ENCODE measurements at regions not wholly inside any gene's neighbourhood (a gene's known extent, or its start where the extent isn't known, plus 50 kb on each side); places are given as distances from the start of the nearest gene placed in this dataset.

- Histone ChIP-seq H2BK15ac (ENCODE audit: low read depth, poor library complexity, severe bottlenecking) (no peak overlapping the region), H3K27ac (ENCODE audit: low read length, poor library complexity, severe bottlenecking) (no peak overlapping the region), H3K36me3 (ENCODE audit: control insufficient read depth in 1 of 2, insufficient read depth in 2 of 2, low read depth in 1 of 2, low read length in 2 of 2) (no peaks in the 10 kb centered on the region), H3K18ac (ENCODE audit: low read depth in 1 of 2, low read length in 2 of 2) (no peak overlapping the region), H2AFZ (ENCODE audit: low read depth, low read length) (no peak overlapping the region), H3K23ac (ENCODE audit: low read length in 2 of 2) (no peak overlapping the region), H2BK12ac (ENCODE audit: low read length in 2 of 2) (no peak overlapping the region), H4K91ac (ENCODE audit: low read length) (no peak overlapping the region), H3K9me3 (ENCODE audit: control insufficient read depth, low read length) (peaks cover 5% of the 10 kb centered on the region), H3K4me1 (ENCODE audit: control insufficient read depth, insufficient read depth, low read depth, low read length) (no peaks in the 10 kb centered on the region), H3K4me2 (ENCODE audit: low read length, poor library complexity, severe bottlenecking) (no peak overlapping the region), H3K4me3 (ENCODE audit: insufficient read depth in 1 of 2, low read depth in 1 of 2, low read length in 2 of 2) (no peak overlapping the region), H2BK120ac (ENCODE audit: low read depth, low read length) (no peak overlapping the region), H3K79me1 (replicated peaks; ENCODE audit: low read length, poor library complexity, severe bottlenecking) (no peaks in the 10 kb centered on the region), H2BK5ac (ENCODE audit: low read depth, low read length, poor library complexity, severe bottlenecking) (no peak overlapping the region), H3K9ac (ENCODE audit: low read length) (no peak overlapping the region), H3K14ac (ENCODE audit: low read length in 2 of 2) (no peak overlapping the region), H3K4ac (ENCODE audit: low read depth in 1 of 2, low read length in 2 of 2) (no peak overlapping the region), H2AK5ac (ENCODE audit: low read length, severe bottlenecking) (no peak overlapping the region), H3K27me3 (ENCODE audit: control insufficient read depth in 1 of 2, insufficient read depth in 1 of 2, low read length in 2 of 2) (no peaks in the 10 kb centered on the region), H4K8ac (ENCODE audit: low read length) (no peak overlapping the region)
- WGBS, result no CpG with 5 or more reads among the region's 1 CpG
- no peak for DNase-seq
These were observed 118.6 kb upstream of the VCX3B start for GRCh38 chrX:8346060-8346459.

DNA sequence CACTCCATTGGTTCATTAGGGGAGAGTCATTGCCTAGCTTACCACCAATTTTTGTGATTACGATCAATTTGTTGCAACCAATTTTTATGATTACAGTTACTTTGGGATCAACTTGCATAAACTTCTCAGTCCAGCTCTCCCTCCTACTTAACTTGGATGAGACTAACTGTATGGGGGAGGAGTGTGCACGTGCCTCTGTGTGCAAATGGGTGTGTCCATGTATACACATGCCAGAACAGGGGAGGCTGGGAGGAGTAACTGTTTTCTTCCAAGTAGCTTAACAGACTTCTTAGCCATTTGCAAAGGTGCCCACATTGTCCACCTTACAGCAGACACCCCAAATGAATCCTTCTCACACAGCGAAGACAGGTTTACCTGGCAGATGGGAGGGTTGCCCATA is 117.7 kb upstream of the VCX3B start:
- Histone ChIP-seq H2AK5ac (ENCODE audit: low read length, severe bottlenecking) (no peak overlapping the region), H2BK12ac (ENCODE audit: low read length in 2 of 2) (no peak overlapping the region), H2BK15ac (ENCODE audit: low read depth, poor library complexity, severe bottlenecking) (no peak overlapping the region), H3K79me1 (replicated peaks; ENCODE audit: low read length, poor library complexity, severe bottlenecking) (no peaks in the 10 kb centered on the region), H3K18ac (ENCODE audit: low read depth in 1 of 2, low read length in 2 of 2) (no peak overlapping the region), H3K9me3 (ENCODE audit: control insufficient read depth, low read length) (peaks cover 5% of the 10 kb centered on the region), H3K14ac (ENCODE audit: low read length in 2 of 2) (no peak overlapping the region), H4K8ac (ENCODE audit: low read length) (no peak overlapping the region), H3K27me3 (ENCODE audit: control insufficient read depth in 1 of 2, insufficient read depth in 1 of 2, low read length in 2 of 2) (no peaks in the 10 kb centered on the region), H3K27ac (ENCODE audit: low read length, poor library complexity, severe bottlenecking) (no peak overlapping the region), H3K4me3 (ENCODE audit: insufficient read depth in 1 of 2, low read depth in 1 of 2, low read length in 2 of 2) (no peak overlapping the region), H3K9ac (ENCODE audit: low read length) (no peak overlapping the region), H3K4ac (ENCODE audit: low read depth in 1 of 2, low read length in 2 of 2) (no peak overlapping the region), H2AFZ (ENCODE audit: low read depth, low read length) (no peak overlapping the region), H2BK5ac (ENCODE audit: low read depth, low read length, poor library complexity, severe bottlenecking) (no peak overlapping the region), H3K36me3 (ENCODE audit: control insufficient read depth in 1 of 2, insufficient read depth in 2 of 2, low read depth in 1 of 2, low read length in 2 of 2) (no peaks in the 10 kb centered on the region), H3K4me1 (ENCODE audit: control insufficient read depth, insufficient read depth, low read depth, low read length) (no peaks in the 10 kb centered on the region), H3K4me2 (ENCODE audit: low read length, poor library complexity, severe bottlenecking) (no peak overlapping the region), H3K23ac (ENCODE audit: low read length in 2 of 2) (no peak overlapping the region), H4K91ac (ENCODE audit: low read length) (no peak overlapping the region), H2BK120ac (ENCODE audit: low read depth, low read length) (no peak overlapping the region)
- DNase-seq, result no peak
- 93% methylated on average over 1 of the region's 3 CpGs for WGBS

DNA sequence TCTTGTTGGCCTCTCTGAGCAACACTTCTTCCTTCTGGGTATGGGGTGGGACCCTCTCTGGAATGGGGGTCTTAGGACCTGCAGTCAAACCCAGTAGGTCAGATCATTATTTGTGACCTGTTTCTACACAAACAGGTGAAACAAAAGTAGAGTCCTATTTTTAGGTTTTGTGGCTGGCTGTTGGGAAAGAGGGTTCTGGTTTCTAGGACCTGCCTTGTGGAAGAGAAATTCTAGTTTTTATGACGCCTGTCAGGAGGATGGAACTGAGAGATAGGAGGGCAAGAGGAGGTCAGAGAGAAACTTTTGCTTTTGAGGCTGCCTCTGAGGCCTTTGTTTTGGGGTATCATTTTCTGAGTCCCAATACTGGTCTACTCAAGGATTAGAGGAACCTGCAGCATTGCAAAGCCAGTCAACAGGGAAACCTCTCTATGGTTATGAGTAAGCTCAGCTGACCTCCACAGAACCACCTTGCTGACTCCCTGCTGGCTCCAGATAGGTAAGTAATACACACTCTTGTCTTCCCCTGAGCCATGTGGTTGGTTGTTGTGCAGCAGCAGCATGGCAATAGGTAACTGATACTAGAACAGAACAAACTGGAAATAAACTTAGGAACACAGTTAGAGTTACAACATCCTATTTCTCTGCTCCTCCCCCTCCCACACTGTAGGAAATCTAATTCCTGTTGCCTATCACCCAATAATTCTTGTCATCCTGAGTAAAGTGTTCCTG is 114.7 kb upstream of the VCX3B start:
- H3K27me3 ChIP-seq (ENCODE audit: control insufficient read depth in 1 of 2, insufficient read depth in 1 of 2, low read length in 2 of 2), result no peaks in the 10 kb centered on the region
- no peak overlapping the region for H3K14ac ChIP-seq (ENCODE audit: low read length in 2 of 2)
- H3K4me3 ChIP-seq (ENCODE audit: insufficient read depth in 1 of 2, low read depth in 1 of 2, low read length in 2 of 2), result no peak overlapping the region
- no peak overlapping the region for H2AFZ ChIP-seq (ENCODE audit: low read depth, low read length)
- H3K4ac ChIP-seq (ENCODE audit: low read depth in 1 of 2, low read length in 2 of 2), result no peak overlapping the region
- H2BK120ac ChIP-seq (ENCODE audit: low read depth, low read length), result no peak overlapping the region
- H2BK5ac ChIP-seq (ENCODE audit: low read depth, low read length, poor library complexity, severe bottlenecking), result no peak overlapping the region
- H3K9ac ChIP-seq (ENCODE audit: low read length), result no peak overlapping the region
- no peaks in the 10 kb centered on the region for H3K36me3 ChIP-seq (ENCODE audit: control insufficient read depth in 1 of 2, insufficient read depth in 2 of 2, low read depth in 1 of 2, low read length in 2 of 2)
- H3K4me2 ChIP-seq (ENCODE audit: low read length, poor library complexity, severe bottlenecking), result no peak overlapping the region
- H2BK12ac ChIP-seq (ENCODE audit: low read length in 2 of 2), result no peak overlapping the region
- H4K8ac ChIP-seq (ENCODE audit: low read length), result no peak overlapping the region
- no peak overlapping the region for H2BK15ac ChIP-seq (ENCODE audit: low read depth, poor library complexity, severe bottlenecking)
- no peaks in the 10 kb centered on the region for H3K79me1 ChIP-seq (replicated peaks; ENCODE audit: low read length, poor library complexity, severe bottlenecking)
- H3K27ac ChIP-seq (ENCODE audit: low read length, poor library complexity, severe bottlenecking), result no peak overlapping the region
- no peaks in the 10 kb centered on the region for H3K4me1 ChIP-seq (ENCODE audit: control insufficient read depth, insufficient read depth, low read depth, low read length)
- no peak for DNase-seq
- H4K91ac ChIP-seq (ENCODE audit: low read length), result no peak overlapping the region
- H2AK5ac ChIP-seq (ENCODE audit: low read length, severe bottlenecking), result no peak overlapping the region
- H3K18ac ChIP-seq (ENCODE audit: low read depth in 1 of 2, low read length in 2 of 2), result no peak overlapping the region
- WGBS, result 62% methylated on average over 1 of the region's 1 CpG
- no peak overlapping the region for H3K23ac ChIP-seq (ENCODE audit: low read length in 2 of 2)
- H3K9me3 ChIP-seq (ENCODE audit: control insufficient read depth, low read length), result peaks cover 5% of the 10 kb centered on the region

DNA sequence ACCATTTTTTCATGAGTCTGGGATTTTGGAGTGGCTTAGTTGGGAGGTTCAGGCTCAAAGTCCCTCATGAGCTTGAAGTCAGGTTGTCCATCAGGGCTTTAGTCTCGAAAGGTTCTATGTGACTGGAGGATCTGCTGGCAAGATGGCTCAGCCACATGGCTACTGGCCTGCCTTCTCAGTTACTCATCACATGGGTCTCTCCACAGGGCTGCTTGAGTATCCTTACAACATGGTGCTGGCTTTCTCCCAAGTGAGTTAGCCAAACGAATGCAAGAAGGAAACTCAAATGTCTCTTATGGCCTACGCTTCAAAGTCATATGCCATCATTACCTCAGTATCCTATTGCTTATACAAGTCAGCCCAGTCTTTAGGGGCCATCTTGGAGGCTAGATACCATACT is 106.3 kb upstream of the VCX3B start:
- H3K9me3 ChIP-seq (ENCODE audit: control insufficient read depth, low read length), result peaks cover 16% of the 10 kb centered on the region
- H3K18ac ChIP-seq (ENCODE audit: low read depth in 1 of 2, low read length in 2 of 2), result no peak overlapping the region
- no peak overlapping the region for H4K8ac ChIP-seq (ENCODE audit: low read length)
- no peak overlapping the region for H2BK120ac ChIP-seq (ENCODE audit: low read depth, low read length)
- no peak overlapping the region for H3K4me3 ChIP-seq (ENCODE audit: insufficient read depth in 1 of 2, low read depth in 1 of 2, low read length in 2 of 2)
- H3K4me2 ChIP-seq (ENCODE audit: low read length, poor library complexity, severe bottlenecking), result no peak overlapping the region
- H3K23ac ChIP-seq (ENCODE audit: low read length in 2 of 2), result no peak overlapping the region
- no peak overlapping the region for H3K27ac ChIP-seq (ENCODE audit: low read length, poor library complexity, severe bottlenecking)
- DNase-seq, result no peak
- H3K14ac ChIP-seq (ENCODE audit: low read length in 2 of 2), result no peak overlapping the region
- no peak overlapping the region for H4K91ac ChIP-seq (ENCODE audit: low read length)
- no peaks in the 10 kb centered on the region for H3K27me3 ChIP-seq (ENCODE audit: control insufficient read depth in 1 of 2, insufficient read depth in 1 of 2, low read length in 2 of 2)
- H2BK15ac ChIP-seq (ENCODE audit: low read depth, poor library complexity, severe bottlenecking), result no peak overlapping the region
- no peaks in the 10 kb centered on the region for H3K4me1 ChIP-seq (ENCODE audit: control insufficient read depth, insufficient read depth, low read depth, low read length)
- H3K4ac ChIP-seq (ENCODE audit: low read depth in 1 of 2, low read length in 2 of 2), result no peak overlapping the region
- no peaks in the 10 kb centered on the region for H3K79me1 ChIP-seq (replicated peaks; ENCODE audit: low read length, poor library complexity, severe bottlenecking)
- no peak overlapping the region for H2AFZ ChIP-seq (ENCODE audit: low read depth, low read length)
- WGBS, result 80% methylated on average over 1 of the region's 3 CpGs
- no peaks in the 10 kb centered on the region for H3K36me3 ChIP-seq (ENCODE audit: control insufficient read depth in 1 of 2, insufficient read depth in 2 of 2, low read depth in 1 of 2, low read length in 2 of 2)
- no peak overlapping the region for H2AK5ac ChIP-seq (ENCODE audit: low read length, severe bottlenecking)
- no peak overlapping the region for H2BK5ac ChIP-seq (ENCODE audit: low read depth, low read length, poor library complexity, severe bottlenecking)
- H3K9ac ChIP-seq (ENCODE audit: low read length), result no peak overlapping the region
- H2BK12ac ChIP-seq (ENCODE audit: low read length in 2 of 2), result no peak overlapping the region

Measured in mesenchymal stem cell (in vitro differentiated cells and primary cell).